NB4 (cell line): ENCODE measurements at regions not wholly inside any gene's neighbourhood (a gene's known extent, or its start where the extent isn't known, plus 50 kb on each side); places are given as distances from the start of the nearest gene placed in this dataset.

Experiments
- DNase-seq: peaks from one replicate; pipeline ENCODE4 v3.0.0; 2010; ENCODE audit warnings: low read depth
- H3K4me3 ChIP-seq: one replicate; pipeline ENCODE4 v1.5.1; 2011; ENCODE audit warnings: mild to moderate bottlenecking, low read depth, low read length, moderate library complexity
- MYC ChIP-seq: IDR thresholded peaks from 2 replicates; pipeline ENCODE4 v1.6.1; 2011; ENCODE audit warnings: low read depth, low read length
- POLR2A ChIP-seq: IDR thresholded peaks from 2 replicates; pipeline ENCODE4 v1.6.1; 2011; ENCODE audit warnings: mild to moderate bottlenecking; ENCODE audit not compliant: insufficient read length; ENCODE audit errors: extremely low read depth
- TF ChIP-seq, protein P1 (sequence below): IDR thresholded peaks from 2 replicates; pipeline ENCODE4 v1.6.1; 2011; ENCODE audit warnings: low read depth, low read length
- TF ChIP-seq, protein P2 (sequence below): IDR thresholded peaks from one replicate; pipeline ENCODE4 v1.5.1; 2012; ENCODE audit warnings: low read depth, low read length

DNA sequence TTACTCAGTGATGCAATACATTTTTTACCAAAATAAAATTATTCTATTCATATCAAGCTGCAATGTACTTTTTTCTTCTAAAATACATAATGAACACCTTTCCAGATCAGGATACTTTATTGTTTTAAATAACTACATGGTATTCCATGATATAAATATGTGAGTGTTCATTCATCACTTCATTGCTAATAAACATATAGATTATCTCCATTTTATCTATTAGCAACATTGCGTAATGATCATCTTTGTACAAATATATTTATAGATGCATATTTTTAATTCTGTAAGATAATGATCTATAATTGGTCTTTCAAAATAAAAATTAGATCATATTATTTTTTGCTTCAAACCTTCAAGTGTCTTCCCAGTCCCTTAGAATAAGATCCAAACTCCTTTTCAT lies 156.1 kb upstream of the HHIP start:
- DNase-seq = no peak
- TF ChIP-seq, protein P1, sequence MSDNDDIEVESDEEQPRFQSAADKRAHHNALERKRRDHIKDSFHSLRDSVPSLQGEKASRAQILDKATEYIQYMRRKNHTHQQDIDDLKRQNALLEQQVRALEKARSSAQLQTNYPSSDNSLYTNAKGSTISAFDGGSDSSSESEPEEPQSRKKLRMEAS = no peak
- no peak for TF ChIP-seq MYC
- TF ChIP-seq, protein P2, sequence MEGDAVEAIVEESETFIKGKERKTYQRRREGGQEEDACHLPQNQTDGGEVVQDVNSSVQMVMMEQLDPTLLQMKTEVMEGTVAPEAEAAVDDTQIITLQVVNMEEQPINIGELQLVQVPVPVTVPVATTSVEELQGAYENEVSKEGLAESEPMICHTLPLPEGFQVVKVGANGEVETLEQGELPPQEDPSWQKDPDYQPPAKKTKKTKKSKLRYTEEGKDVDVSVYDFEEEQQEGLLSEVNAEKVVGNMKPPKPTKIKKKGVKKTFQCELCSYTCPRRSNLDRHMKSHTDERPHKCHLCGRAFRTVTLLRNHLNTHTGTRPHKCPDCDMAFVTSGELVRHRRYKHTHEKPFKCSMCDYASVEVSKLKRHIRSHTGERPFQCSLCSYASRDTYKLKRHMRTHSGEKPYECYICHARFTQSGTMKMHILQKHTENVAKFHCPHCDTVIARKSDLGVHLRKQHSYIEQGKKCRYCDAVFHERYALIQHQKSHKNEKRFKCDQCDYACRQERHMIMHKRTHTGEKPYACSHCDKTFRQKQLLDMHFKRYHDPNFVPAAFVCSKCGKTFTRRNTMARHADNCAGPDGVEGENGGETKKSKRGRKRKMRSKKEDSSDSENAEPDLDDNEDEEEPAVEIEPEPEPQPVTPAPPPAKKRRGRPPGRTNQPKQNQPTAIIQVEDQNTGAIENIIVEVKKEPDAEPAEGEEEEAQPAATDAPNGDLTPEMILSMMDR = no peak
- no peak for TF ChIP-seq POLR2A
- no peak overlapping the region for H3K4me3 ChIP-seq

DNA sequence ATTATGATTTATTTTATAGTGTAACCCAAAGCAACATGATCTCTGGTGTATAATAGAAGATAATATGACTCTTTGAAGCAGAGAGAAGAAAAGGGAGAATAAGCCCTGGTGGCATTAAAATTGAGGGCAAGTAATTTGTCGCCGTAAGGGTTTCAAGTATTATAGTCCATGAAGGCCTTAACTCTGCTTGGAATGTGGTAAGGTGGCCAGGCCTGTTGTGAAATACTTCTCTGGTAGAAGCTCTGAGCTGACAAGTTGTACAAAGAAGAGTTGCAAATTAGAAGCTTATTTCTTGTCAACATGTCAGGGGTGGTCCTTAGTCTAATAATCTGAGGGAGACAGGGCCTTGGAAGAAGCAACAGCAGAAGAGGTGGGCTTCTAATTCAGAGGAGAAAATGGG lies 151.7 kb upstream of the HHIP start:
- no peak for TF ChIP-seq MYC
- TF ChIP-seq POLR2A = no peak
- TF ChIP-seq, protein P2 = no peak
- TF ChIP-seq, protein P1 = no peak
- no peak for DNase-seq
- no peak overlapping the region for H3K4me3 ChIP-seq

DNA sequence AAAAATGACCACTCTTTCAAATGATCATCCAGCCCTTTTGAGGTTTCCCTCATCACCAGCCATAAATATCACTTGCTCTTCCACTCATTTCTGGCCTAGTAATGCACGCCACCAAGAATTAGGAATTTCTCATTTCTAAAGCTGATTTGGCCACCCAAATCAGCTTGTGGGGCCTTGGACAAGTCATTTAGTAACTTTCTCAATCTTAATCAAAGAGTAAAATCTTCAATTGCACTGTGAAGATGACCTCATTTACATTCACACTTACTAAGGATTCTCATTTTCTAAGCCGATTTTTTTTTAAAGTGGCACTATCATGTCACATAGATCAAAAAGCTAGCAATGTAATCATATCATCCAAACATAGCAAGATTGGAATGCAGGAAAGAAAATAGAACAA lies 150.0 kb upstream of the HHIP start:
- no peak for DNase-seq
- TF ChIP-seq MYC (no peak), POLR2A (no peak)
- TF ChIP-seq, protein P1 = no peak
- TF ChIP-seq, protein P2 = no peak
- H3K4me3 ChIP-seq = no peak overlapping the region

DNA sequence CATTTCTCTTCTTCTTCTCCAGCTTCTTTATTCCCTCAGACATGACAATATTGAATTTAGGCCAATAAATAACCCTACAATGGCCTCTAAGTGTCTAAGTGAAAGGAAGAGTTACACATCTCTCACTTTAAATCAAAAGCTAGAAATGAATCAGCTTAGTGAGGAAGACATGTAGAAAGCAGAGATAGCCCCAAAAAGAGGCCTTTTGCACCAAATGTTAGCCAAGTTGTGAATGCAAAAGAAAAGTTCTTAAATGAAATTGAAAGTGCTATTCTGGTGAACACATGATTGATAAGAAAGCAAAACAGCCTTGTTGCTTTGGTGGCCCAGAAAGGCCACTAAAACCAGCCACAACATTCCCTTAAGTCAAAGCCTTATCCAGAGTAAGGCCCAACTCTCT lies 146.2 kb upstream of the HHIP start:
- TF ChIP-seq, protein P2 = no peak
- TF ChIP-seq, protein P1 = no peak
- DNase-seq = no peak
- no peak overlapping the region for H3K4me3 ChIP-seq

DNA sequence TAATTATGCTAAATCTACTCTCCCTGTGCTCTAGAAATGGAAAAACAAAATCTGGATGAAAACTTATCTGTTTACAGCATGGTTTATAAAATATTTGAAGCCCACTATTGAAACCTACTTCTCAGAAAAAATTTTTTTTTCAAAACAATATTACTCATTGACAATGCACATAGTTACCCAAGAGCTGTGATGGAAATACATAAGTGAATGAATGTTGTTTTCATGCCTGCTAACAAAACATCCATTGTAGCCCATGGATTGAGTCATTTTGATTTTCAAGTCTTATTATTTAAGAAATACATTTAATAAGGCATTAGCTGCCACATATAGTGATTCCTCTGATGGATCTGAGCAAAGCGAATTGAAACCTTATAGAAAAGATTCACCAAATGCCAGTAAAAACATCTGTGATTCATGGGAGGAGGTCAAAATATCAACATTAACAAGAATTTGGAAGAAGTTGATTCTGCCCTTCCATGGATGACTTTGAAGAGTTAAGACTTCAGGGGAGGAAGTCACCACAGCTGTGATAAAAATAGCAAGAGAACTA lies 144.7 kb upstream of the HHIP start:
- TF ChIP-seq MYC = no peak
- TF ChIP-seq, protein P1 = no peak
- TF ChIP-seq, protein P2 = no peak
- no peak for TF ChIP-seq POLR2A
- DNase-seq = no peak
- no peak overlapping the region for H3K4me3 ChIP-seq

DNA sequence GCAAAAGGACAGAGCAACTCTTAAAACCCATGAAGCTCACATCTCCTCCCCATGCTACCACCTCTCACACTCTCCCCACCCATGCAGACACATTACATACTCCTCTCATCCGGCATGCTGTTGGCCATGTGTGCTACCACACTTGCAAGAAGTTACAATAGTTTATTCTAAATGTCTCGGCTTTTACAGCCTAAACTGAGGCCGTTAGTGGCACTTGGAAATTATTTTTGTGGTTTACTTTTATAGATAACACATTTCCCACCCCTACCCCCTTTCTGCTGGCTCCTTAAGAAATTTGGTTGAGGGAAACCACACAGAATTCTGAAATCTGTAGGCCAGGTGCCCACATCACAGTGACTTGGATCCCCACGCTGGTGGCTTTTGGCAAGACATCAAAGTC lies 141.1 kb upstream of the HHIP start:
- TF ChIP-seq MYC (no peak), POLR2A (no peak)
- TF ChIP-seq, protein P1 = no peak
- TF ChIP-seq, protein P2 = no peak
- DNase-seq = no peak

More for the DNA sequence above, 141.1 kb upstream of the HHIP start:
- no peak overlapping the region for H3K4me3 ChIP-seq
